Fibroblast of the aortic adventitia (primary cell): ENCODE measurements at regions not wholly inside any gene's neighbourhood (a gene's known extent, or its start where the extent isn't known, plus 50 kb on each side); places are given as distances from the start of the nearest gene placed in this dataset.

Source experiments
- DNase-seq: peaks from one replicate; pipeline ENCODE4 v3.0.0-alpha.2; 2010; ENCODE audit warnings: low read depth
- H3K4me3 ChIP-seq: 2 replicates; pipeline ENCODE4 v1.5.1; 2011; ENCODE audit warnings: low read depth, mild to moderate bottlenecking, control low read depth, low read length, moderate library complexity
- TF ChIP-seq, protein P1 (sequence below): IDR thresholded peaks from 2 replicates; pipeline ENCODE4 v1.5.1; 2011; ENCODE audit warnings: mild to moderate bottlenecking, low read length, control low read depth, inconsistent platforms; ENCODE audit not compliant: insufficient read depth

DNA sequence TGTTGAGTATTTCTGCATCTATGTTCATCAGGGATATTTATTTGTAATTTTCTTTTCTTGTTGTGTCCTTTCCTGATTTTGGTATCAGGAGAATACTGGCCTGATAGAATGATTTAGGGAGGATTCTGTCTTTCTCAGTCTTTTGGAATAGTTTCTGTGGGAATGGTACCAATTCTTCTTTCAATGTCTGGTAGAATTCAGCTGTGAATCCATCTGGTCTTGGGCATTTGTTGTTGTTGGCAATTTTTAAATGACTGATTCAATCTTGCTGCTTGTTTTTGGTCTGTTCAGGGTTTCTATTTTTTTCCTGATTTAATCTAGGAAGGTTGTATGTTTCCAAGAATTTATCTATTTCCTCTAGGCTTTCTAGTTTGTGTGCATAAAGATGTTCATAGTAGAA lies 170.9 kb upstream of the PDE3A start:
- DNase-seq, result no peak
- TF ChIP-seq, protein P1, sequence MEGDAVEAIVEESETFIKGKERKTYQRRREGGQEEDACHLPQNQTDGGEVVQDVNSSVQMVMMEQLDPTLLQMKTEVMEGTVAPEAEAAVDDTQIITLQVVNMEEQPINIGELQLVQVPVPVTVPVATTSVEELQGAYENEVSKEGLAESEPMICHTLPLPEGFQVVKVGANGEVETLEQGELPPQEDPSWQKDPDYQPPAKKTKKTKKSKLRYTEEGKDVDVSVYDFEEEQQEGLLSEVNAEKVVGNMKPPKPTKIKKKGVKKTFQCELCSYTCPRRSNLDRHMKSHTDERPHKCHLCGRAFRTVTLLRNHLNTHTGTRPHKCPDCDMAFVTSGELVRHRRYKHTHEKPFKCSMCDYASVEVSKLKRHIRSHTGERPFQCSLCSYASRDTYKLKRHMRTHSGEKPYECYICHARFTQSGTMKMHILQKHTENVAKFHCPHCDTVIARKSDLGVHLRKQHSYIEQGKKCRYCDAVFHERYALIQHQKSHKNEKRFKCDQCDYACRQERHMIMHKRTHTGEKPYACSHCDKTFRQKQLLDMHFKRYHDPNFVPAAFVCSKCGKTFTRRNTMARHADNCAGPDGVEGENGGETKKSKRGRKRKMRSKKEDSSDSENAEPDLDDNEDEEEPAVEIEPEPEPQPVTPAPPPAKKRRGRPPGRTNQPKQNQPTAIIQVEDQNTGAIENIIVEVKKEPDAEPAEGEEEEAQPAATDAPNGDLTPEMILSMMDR, result no peak
- H3K4me3 ChIP-seq, result no peak overlapping the region

DNA sequence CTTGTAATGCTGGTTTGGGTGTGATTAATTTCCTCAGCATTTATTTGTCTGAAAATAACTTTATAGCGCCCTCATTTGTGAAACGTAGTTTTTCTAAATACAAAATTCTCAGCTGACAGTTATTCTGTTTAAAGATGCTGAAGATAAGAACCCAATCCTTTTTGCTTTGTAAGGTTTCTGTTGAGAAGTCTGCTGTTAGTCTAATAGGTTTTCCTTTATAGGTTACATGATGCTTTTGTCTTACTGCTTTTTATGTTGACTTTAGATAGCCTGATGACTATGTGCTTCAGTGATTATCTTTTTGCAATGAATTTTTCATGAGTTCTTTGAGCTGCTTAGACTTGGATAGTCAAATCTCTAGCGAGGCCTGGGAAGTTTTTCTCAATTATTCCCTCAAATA lies 168.6 kb upstream of the PDE3A start:
- H3K4me3 ChIP-seq, result no peak overlapping the region
- TF ChIP-seq, protein P1, result no peak
- DNase-seq, result no peak

DNA sequence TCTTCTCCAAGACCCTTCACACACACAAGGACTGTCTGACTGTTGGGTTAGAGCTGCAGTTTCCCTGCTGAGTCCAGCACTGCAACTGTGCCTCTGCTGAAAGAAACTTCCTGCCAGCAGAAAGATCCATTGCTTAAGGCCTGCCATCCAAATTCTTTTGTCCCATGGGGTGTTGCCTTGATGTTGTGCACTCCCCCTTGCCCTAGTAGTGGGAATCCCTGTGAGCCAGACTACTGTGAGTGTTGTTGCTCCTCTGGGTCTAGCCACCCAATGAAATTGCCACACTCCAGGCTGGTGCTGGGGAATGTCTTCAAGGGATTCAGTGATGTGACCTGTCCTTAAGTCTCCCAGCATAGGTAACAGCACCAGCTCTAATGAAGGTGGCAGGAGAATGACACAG lies 166.6 kb upstream of the PDE3A start:
- TF ChIP-seq, protein P1, result no peak
- no peak for DNase-seq
- H3K4me3 ChIP-seq, result no peak overlapping the region

DNA sequence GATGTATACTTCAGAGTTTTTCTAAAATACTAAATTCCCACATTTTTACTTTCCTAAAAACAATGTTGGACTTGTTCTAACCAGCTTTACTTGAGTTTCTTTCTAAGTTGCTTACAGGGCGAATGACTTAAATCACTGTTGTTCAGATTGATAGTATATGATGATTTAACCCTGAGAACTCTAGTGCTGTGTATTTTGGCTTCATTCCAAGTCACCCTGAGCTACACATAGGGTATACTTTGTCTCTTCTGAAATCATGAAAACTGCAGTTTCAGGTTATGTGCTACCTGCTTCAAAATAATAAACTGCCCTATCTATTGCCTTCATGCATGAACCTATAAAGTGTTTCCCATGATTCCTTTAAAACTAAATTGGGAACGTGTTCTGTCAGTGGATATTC lies 162.5 kb upstream of the PDE3A start:
- no peak for DNase-seq
- no peak overlapping the region for H3K4me3 ChIP-seq
- TF ChIP-seq, protein P1, result no peak

DNA sequence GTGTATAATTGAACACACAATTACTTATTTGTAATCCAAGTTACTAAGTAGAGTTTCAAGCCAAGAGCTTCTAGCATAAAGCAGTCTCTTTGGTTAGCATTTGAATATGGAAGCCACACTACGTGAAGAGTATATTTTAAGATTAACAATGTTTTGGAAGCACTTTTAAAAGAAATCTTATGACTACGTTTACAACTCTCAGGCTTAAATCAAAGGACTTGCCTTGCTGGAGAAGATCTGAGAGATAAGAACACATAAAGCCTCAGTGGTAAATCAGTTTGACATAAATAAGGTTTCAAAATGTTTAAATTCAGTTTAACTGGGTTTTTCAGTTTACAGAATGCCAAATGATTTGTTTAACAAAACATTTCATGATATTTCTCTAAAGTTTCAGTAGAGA lies 161.9 kb upstream of the PDE3A start:
- DNase-seq, result no peak
- H3K4me3 ChIP-seq, result no peak overlapping the region
- TF ChIP-seq, protein P1, result no peak

DNA sequence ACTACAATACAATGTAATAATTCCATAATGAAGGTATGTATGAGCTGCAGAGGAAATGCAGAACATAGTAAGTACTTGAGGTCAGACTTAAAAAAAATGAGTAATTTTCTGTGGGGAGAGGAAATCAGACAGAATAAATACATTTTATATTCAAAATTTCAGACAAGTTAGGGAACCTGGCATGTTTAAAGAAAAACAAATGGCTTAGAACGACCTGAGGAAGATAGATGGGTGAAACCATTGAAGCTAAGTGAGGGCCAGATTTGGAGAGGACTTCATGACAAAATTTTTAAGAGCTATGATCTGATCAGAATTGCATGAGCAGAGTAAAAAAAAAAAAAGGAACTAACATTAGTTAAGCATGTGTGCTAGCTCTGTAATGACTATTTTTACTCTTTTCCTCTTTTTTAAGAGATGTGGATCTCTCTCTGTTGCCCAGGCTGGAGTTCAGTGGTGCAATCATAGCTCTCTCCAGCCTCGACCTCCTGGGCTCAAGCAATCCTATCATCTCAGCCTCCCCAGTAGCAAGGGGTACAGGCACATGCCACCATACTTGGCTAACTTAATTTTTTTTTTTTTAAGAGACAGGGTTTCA lies 157.6 kb upstream of the PDE3A start:
- TF ChIP-seq, protein P1, result no peak
- H3K4me3 ChIP-seq, result no peak overlapping the region
- DNase-seq, result no peak

DNA sequence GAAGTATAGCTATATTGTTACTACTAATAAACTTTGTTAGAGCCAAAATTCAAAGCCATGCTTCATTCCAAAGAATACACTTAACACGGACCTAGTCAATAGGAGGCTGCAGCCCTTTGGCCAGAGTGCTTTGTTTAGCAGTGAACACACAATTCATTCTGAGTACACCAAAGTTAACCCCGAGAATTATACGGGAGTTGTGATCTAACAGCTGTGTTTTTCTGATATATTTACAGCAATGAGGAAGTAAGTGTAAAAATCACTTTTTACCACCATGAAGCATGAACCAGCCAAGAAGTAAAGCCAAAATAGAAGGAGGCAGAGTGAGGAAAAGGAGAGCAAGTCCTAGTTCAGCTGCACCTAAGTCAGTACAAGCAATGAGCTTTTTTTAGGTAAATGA lies 156.8 kb upstream of the PDE3A start:
- no peak overlapping the region for H3K4me3 ChIP-seq
- TF ChIP-seq, protein P1, result no peak
- no peak for DNase-seq
